ENCODE measurements at regions not wholly inside any gene's neighbourhood (a gene's known extent, or its start where the extent isn't known, plus 50 kb on each side); places are given as distances from the start of the nearest gene placed in this dataset.
A peak's percentile ranks its signal among the peaks of the same experiment; 100 is the strongest.

DNA sequence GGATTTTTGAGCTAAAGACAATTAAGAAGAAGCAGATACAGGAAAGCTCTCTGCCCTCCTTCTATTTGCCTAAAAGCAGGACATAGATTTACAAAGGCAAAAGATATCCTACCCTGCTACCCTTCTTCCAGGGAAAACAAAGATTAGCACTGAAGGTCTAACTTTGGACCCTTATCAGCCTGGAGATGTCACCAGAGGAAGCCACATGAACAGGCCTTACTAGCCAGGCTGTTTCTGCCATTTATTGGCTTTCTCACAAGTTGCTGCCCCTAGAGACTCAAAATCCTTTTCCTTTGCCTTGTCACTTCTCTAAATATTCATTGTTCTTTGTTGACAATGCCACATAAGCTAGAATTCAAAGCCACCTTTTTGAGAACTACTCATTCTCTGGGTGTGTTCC is 147.3 kb downstream of the B3GNT2 start:
- Histone ChIP-seq H3K4me3 (ENCODE audit: low read depth in 1 of 3, low read length in 3 of 3) (no peak overlapping the region), H3K27me3 (ENCODE audit: control insufficient read depth in 3 of 3, insufficient read depth in 3 of 3, low read length in 3 of 3) (no peaks in the 10 kb centered on the region), H3K9me3 (ENCODE audit: control insufficient read depth in 2 of 2, insufficient read depth in 1 of 2, low read depth in 1 of 2, low read length in 1 of 2) (no peaks in the 10 kb centered on the region), H3K4me1 (ENCODE audit: control insufficient read depth in 3 of 3, insufficient read depth in 2 of 3, low read depth in 1 of 3, low read length in 2 of 3) (peaks cover 0 to 3% (median 2%) of the 10 kb centered on the region in 3 donors), H3K36me3 (ENCODE audit: control insufficient read depth in 3 of 3, insufficient read depth in 2 of 3, low read depth in 1 of 3, low read length in 3 of 3) (no peaks in the 10 kb centered on the region), H3K27ac (ENCODE audit: low read depth in 1 of 3, low read length in 2 of 3) (peak overlapping the region in 2 of 3 donors; percentile 42 to 43)
- DNase-seq (peak in 1 of 2 donors; percentile 14), FAIRE-seq (no peak)

DNA sequence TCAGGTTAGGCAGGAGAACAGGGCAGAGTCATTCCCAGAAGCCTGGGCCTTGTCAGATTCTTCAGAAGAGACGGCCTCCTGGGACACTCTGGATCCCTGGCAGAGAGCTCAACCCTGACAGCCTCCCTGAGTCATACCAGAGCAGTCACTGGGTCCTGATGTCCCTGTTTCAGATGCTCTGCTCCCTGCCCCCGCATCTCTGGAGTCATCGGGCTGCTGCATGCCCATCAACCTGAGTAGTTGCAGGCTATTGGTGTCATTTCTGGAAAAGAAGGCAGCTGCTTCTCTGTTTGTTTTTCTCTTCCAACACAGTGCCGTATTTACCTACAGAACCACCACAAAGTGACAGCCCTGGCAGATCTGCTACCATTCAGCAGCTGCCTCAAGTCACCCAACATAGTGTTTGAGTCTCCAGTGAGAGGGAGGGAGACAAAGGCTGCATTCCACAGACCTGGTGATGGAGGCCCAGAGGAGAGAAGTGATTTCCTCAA is 145.1 kb downstream of the B3GNT2 start:
- no peak for DNase-seq
- peaks cover 0 to 3% (median 2%) of the 10 kb centered on the region in 3 donors for H3K4me1 ChIP-seq (ENCODE audit: control insufficient read depth in 3 of 3, insufficient read depth in 2 of 3, low read depth in 1 of 3, low read length in 2 of 3)
- no peaks in the 10 kb centered on the region for H3K36me3 ChIP-seq (ENCODE audit: control insufficient read depth in 3 of 3, insufficient read depth in 2 of 3, low read depth in 1 of 3, low read length in 3 of 3)
- H3K27ac ChIP-seq (ENCODE audit: low read depth in 1 of 3, low read length in 2 of 3): no peak overlapping the region
- WGBS, 3 donors: 35 to 49% (median 39%) methylated on average over 4 of the region's 4 CpGs
- no peaks in the 10 kb centered on the region for H3K9me3 ChIP-seq (ENCODE audit: control insufficient read depth in 2 of 2, insufficient read depth in 1 of 2, low read depth in 1 of 2, low read length in 1 of 2)
- no peak overlapping the region for H3K4me3 ChIP-seq (ENCODE audit: low read depth in 1 of 3, low read length in 3 of 3)
- H3K27me3 ChIP-seq (ENCODE audit: control insufficient read depth in 3 of 3, insufficient read depth in 3 of 3, low read length in 3 of 3): no peaks in the 10 kb centered on the region
- FAIRE-seq: no peak

GRCh38 chr2:62339837-62340236 is 143.9 kb downstream of the B3GNT2 start:
- H3K4me3 ChIP-seq (ENCODE audit: low read depth in 1 of 3, low read length in 3 of 3): peak overlapping the region in 1 of 3 donors; percentile 2
- H3K27ac ChIP-seq (ENCODE audit: low read depth in 1 of 3, low read length in 2 of 3): no peak overlapping the region
- peaks cover 0 to 3% (median 2%) of the 10 kb centered on the region in 3 donors for H3K4me1 ChIP-seq (ENCODE audit: control insufficient read depth in 3 of 3, insufficient read depth in 2 of 3, low read depth in 1 of 3, low read length in 2 of 3)
- DNase-seq: no peak
- no peaks in the 10 kb centered on the region for H3K36me3 ChIP-seq (ENCODE audit: control insufficient read depth in 3 of 3, insufficient read depth in 2 of 3, low read depth in 1 of 3, low read length in 3 of 3)
- WGBS, 3 donors: 83 to 97% (median 95%) methylated on average over 2 of the region's 2 CpGs
- H3K27me3 ChIP-seq (ENCODE audit: control insufficient read depth in 3 of 3, insufficient read depth in 3 of 3, low read length in 3 of 3): no peaks in the 10 kb centered on the region
- no peak for FAIRE-seq
- no peaks in the 10 kb centered on the region for H3K9me3 ChIP-seq (ENCODE audit: control insufficient read depth in 2 of 2, insufficient read depth in 1 of 2, low read depth in 1 of 2, low read length in 1 of 2)

GRCh38 chr2:62339413-62339812 is 143.5 kb downstream of the B3GNT2 start:
- no peaks in the 10 kb centered on the region for H3K9me3 ChIP-seq (ENCODE audit: control insufficient read depth in 2 of 2, insufficient read depth in 1 of 2, low read depth in 1 of 2, low read length in 1 of 2)
- no peaks in the 10 kb centered on the region for H3K36me3 ChIP-seq (ENCODE audit: control insufficient read depth in 3 of 3, insufficient read depth in 2 of 3, low read depth in 1 of 3, low read length in 3 of 3)
- 83 to 90% (median 84%) methylated on average over 2 of the region's 2 CpGs for WGBS, 3 donors
- no peak for DNase-seq
- H3K4me1 ChIP-seq (ENCODE audit: control insufficient read depth in 3 of 3, insufficient read depth in 2 of 3, low read depth in 1 of 3, low read length in 2 of 3): peaks cover 1 to 2% (median 2%) of the 10 kb centered on the region in 3 donors
- no peak overlapping the region for H3K27ac ChIP-seq (ENCODE audit: low read depth in 1 of 3, low read length in 2 of 3)
- H3K4me3 ChIP-seq (ENCODE audit: low read depth in 1 of 3, low read length in 3 of 3): no peak overlapping the region
- H3K27me3 ChIP-seq (ENCODE audit: control insufficient read depth in 3 of 3, insufficient read depth in 3 of 3, low read length in 3 of 3): no peaks in the 10 kb centered on the region
- FAIRE-seq: no peak

- Histone ChIP-seq H3K4me3 (ENCODE audit: low read depth in 1 of 3, low read length in 3 of 3) (no peak overlapping the region), H3K9me3 (ENCODE audit: control insufficient read depth in 2 of 2, insufficient read depth in 1 of 2, low read depth in 1 of 2, low read length in 1 of 2) (no peaks in the 10 kb centered on the region), H3K27ac (ENCODE audit: low read depth in 1 of 3, low read length in 2 of 3) (no peak overlapping the region), H3K36me3 (ENCODE audit: control insufficient read depth in 3 of 3, insufficient read depth in 2 of 3, low read depth in 1 of 3, low read length in 3 of 3) (no peaks in the 10 kb centered on the region), H3K4me1 (ENCODE audit: control insufficient read depth in 3 of 3, insufficient read depth in 2 of 3, low read depth in 1 of 3, low read length in 2 of 3) (peaks cover 0 to 2% (median 0%) of the 10 kb centered on the region in 3 donors), H3K27me3 (ENCODE audit: control insufficient read depth in 3 of 3, insufficient read depth in 3 of 3, low read length in 3 of 3) (no peaks in the 10 kb centered on the region)
- FAIRE-seq: no peak
- WGBS, 3 donors: 87 to 94% (median 90%) methylated on average over 4 of the region's 4 CpGs
- DNase-seq: no peak
Measured at GRCh38 chr2:62338111-62338510, 142.2 kb downstream of the B3GNT2 start.

GRCh38 chr2:62337403-62337802 is 141.5 kb downstream of the B3GNT2 start:
- Histone ChIP-seq H3K27me3 (ENCODE audit: control insufficient read depth in 3 of 3, insufficient read depth in 3 of 3, low read length in 3 of 3) (no peaks in the 10 kb centered on the region), H3K36me3 (ENCODE audit: control insufficient read depth in 3 of 3, insufficient read depth in 2 of 3, low read depth in 1 of 3, low read length in 3 of 3) (no peaks in the 10 kb centered on the region), H3K4me1 (ENCODE audit: control insufficient read depth in 3 of 3, insufficient read depth in 2 of 3, low read depth in 1 of 3, low read length in 2 of 3) (peaks cover 0 to 2% (median 0%) of the 10 kb centered on the region in 3 donors), H3K4me3 (ENCODE audit: low read depth in 1 of 3, low read length in 3 of 3) (no peak overlapping the region), H3K27ac (ENCODE audit: low read depth in 1 of 3, low read length in 2 of 3) (no peak overlapping the region), H3K9me3 (ENCODE audit: control insufficient read depth in 2 of 2, insufficient read depth in 1 of 2, low read depth in 1 of 2, low read length in 1 of 2) (no peaks in the 10 kb centered on the region)
- FAIRE-seq (no peak), DNase-seq (no peak)
- 95 to 97% (median 96%) methylated on average over 4 of the region's 4 CpGs for WGBS, 3 donors

DNA sequence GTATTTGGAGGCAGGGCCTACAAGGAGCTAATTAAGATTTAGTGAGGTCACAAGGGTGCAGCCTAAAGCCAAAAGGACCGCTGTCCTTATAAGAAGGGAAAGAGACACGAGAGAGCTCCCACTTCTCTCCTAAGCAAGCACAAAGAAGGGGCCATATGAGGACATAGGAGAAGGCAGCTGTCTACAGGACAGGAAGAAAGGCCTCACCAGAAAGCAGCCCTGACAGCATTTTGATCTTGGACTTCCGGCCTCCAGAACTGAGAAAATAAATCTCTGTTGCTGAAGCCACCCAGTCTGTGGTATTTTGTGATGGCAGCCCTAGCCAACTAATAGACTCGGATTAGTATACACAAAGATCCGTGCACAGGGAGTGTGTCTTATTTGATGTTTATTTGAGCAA is 139.7 kb downstream of the B3GNT2 start:
- FAIRE-seq (no peak), DNase-seq (no peak)
- whole genome bisulfite sequencing, 3 donors: 68 to 91% (median 79%) methylated on average over 5 of the region's 5 CpGs
- peaks cover 0 to 2% (median 0%) of the 10 kb centered on the region in 3 donors for H3K4me1 ChIP-seq (ENCODE audit: control insufficient read depth in 3 of 3, insufficient read depth in 2 of 3, low read depth in 1 of 3, low read length in 2 of 3)
- H3K9me3 ChIP-seq (ENCODE audit: control insufficient read depth in 2 of 2, insufficient read depth in 1 of 2, low read depth in 1 of 2, low read length in 1 of 2): no peaks in the 10 kb centered on the region
- no peak overlapping the region for H3K4me3 ChIP-seq (ENCODE audit: low read depth in 1 of 3, low read length in 3 of 3)
- no peak overlapping the region for H3K27ac ChIP-seq (ENCODE audit: low read depth in 1 of 3, low read length in 2 of 3)
- no peaks in the 10 kb centered on the region for H3K27me3 ChIP-seq (ENCODE audit: control insufficient read depth in 3 of 3, insufficient read depth in 3 of 3, low read length in 3 of 3)
- no peaks in the 10 kb centered on the region for H3K36me3 ChIP-seq (ENCODE audit: control insufficient read depth in 3 of 3, insufficient read depth in 2 of 3, low read depth in 1 of 3, low read length in 3 of 3)

DNA sequence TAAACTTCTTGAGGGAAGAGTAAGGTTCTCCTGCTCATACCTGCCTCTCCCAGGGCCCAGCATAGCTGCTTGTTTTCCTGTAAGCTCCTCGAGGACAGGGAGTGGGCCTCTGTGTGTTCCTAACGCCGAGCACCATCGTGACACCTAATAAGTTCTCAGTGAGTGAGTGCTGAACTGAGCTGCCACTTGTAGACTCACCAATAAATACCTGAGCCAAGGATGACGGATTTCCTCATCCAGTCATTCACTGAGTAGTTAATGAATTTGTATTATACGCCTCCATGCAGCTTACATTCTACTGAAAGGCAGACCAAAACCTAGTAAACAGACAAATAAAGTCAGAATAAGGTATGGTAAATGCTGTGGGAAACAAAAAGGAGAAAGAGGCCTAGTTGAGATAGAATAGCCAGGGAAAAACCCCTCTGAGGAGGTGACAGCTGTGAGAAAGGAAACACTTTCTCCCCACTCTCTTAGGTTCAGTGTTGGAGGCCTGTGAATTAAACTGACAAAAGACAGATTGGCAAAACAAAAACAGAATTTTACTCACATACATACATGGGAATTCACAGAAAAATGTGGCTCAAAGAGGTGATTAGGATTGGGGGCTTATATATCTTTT is 138.6 kb downstream of the B3GNT2 start:
- no peak overlapping the region for H3K27ac ChIP-seq (ENCODE audit: low read depth in 1 of 3, low read length in 2 of 3)
- H3K27me3 ChIP-seq (ENCODE audit: control insufficient read depth in 3 of 3, insufficient read depth in 3 of 3, low read length in 3 of 3): no peaks in the 10 kb centered on the region
- H3K9me3 ChIP-seq (ENCODE audit: control insufficient read depth in 2 of 2, insufficient read depth in 1 of 2, low read depth in 1 of 2, low read length in 1 of 2): no peaks in the 10 kb centered on the region
- DNase-seq (no peak), FAIRE-seq (no peak)
- H3K36me3 ChIP-seq (ENCODE audit: control insufficient read depth in 3 of 3, insufficient read depth in 2 of 3, low read depth in 1 of 3, low read length in 3 of 3): no peaks in the 10 kb centered on the region
- WGBS, 3 donors: 81 to 83% (median 81%) methylated on average over 6 of the region's 6 CpGs
- no peak overlapping the region for H3K4me3 ChIP-seq (ENCODE audit: low read depth in 1 of 3, low read length in 3 of 3)
- peaks cover 0 to 2% (median 0%) of the 10 kb centered on the region in 3 donors for H3K4me1 ChIP-seq (ENCODE audit: control insufficient read depth in 3 of 3, insufficient read depth in 2 of 3, low read depth in 1 of 3, low read length in 2 of 3)

DNA sequence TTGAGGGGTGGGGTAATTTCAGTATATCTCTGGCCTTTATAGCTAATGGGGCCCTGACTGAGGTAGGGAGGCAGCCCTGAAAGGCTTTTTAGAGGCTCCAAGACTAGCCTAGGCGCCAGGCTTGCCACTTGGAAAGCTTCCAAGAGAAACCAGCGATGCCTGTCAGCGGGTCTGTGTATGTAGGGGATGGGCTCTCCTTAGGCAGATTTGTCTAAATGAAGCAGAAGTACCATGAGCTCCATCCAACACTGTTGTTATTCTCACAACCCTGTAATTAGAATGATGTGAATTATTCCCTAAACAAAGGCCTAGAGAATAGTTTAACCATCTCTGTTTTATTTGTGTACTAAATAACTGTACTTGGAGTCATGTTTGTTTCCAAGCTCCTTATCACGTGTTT is 138.1 kb downstream of the B3GNT2 start:
- Histone ChIP-seq H3K9me3 (ENCODE audit: control insufficient read depth in 2 of 2, insufficient read depth in 1 of 2, low read depth in 1 of 2, low read length in 1 of 2) (no peaks in the 10 kb centered on the region), H3K27ac (ENCODE audit: low read depth in 1 of 3, low read length in 2 of 3) (no peak overlapping the region), H3K4me3 (ENCODE audit: low read depth in 1 of 3, low read length in 3 of 3) (no peak overlapping the region), H3K36me3 (ENCODE audit: control insufficient read depth in 3 of 3, insufficient read depth in 2 of 3, low read depth in 1 of 3, low read length in 3 of 3) (no peaks in the 10 kb centered on the region), H3K27me3 (ENCODE audit: control insufficient read depth in 3 of 3, insufficient read depth in 3 of 3, low read length in 3 of 3) (no peaks in the 10 kb centered on the region), H3K4me1 (ENCODE audit: control insufficient read depth in 3 of 3, insufficient read depth in 2 of 3, low read depth in 1 of 3, low read length in 2 of 3) (peaks cover 0 to 2% (median 0%) of the 10 kb centered on the region in 3 donors)
- no peak for FAIRE-seq
- 44 to 53% (median 53%) methylated on average over 4 of the region's 4 CpGs for WGBS, 3 donors
- DNase-seq: no peak
